AG09319 (cell line): ENCODE measurements at regions not wholly inside any gene's neighbourhood (a gene's known extent, or its start where the extent isn't known, plus 50 kb on each side); places are given as distances from the start of the nearest gene placed in this dataset.

Source experiments
- DNase-seq: peaks from one replicate; pipeline ENCODE4 v3.0.0-alpha.2; 2010; ENCODE audit warnings: low read depth; ENCODE audit errors: extremely low read depth
- CTCF ChIP-seq: IDR thresholded peaks from 2 replicates; pipeline ENCODE4 v1.5.1; 2011; ENCODE audit warnings: low read depth, mild to moderate bottlenecking, inconsistent platforms, low read length, moderate library complexity

GRCh38 chr5:68875351-68875750 lies 218.5 kb upstream of the SLC30A5 start:
- no peak for DNase-seq
- no peak for TF ChIP-seq CTCF

GRCh38 chr5:68883436-68883835 lies 210.4 kb upstream of the SLC30A5 start:
- DNase-seq, result no peak
- no peak for TF ChIP-seq CTCF

GRCh38 chr5:68884144-68884754 lies 209.6 kb upstream of the SLC30A5 start:
- TF ChIP-seq CTCF, result no peak
- no peak for DNase-seq

- peak; percentile 19 for TF ChIP-seq CTCF
Measured at GRCh38 chr5:68884883-68885282, 208.9 kb upstream of the SLC30A5 start.

GRCh38 chr5:68886814-68887213 lies 207.0 kb upstream of the SLC30A5 start:
- DNase-seq, result no peak
- no peak for TF ChIP-seq CTCF

More at GRCh38 chr5:68884883-68885282, 208.9 kb upstream of the SLC30A5 start:
- DNase-seq, result no peak

GRCh38 chr5:68891718-68892117 lies 202.1 kb upstream of the SLC30A5 start:
- no peak for DNase-seq
- no peak for TF ChIP-seq CTCF

GRCh38 chr5:68894673-68895072 lies 199.1 kb upstream of the SLC30A5 start:
- TF ChIP-seq CTCF, result no peak
- no peak for DNase-seq
